ENCODE measurements at regions not wholly inside any gene's neighbourhood (a gene's known extent, or its start where the extent isn't known, plus 50 kb on each side); places are given as distances from the start of the nearest gene placed in this dataset.

GRCh38 chr1:181170194-181170593, 81.7 kb downstream of the IER5 start:
- H3K36me3 ChIP-seq (ENCODE audit: control insufficient read depth in 3 of 3, insufficient read depth in 3 of 3, low read length in 3 of 3): no peaks in the 10 kb centered on the region
- H3K4me3 ChIP-seq (ENCODE audit: low read length in 3 of 3): no peak overlapping the region
- H3K4me1 ChIP-seq (ENCODE audit: control insufficient read depth in 3 of 3, insufficient read depth in 3 of 3, low read length in 3 of 3): peaks cover 3 to 4% (median 4%) of the 10 kb centered on the region in 3 donors
- H3K9me3 ChIP-seq (ENCODE audit: control insufficient read depth in 3 of 3, low read length in 3 of 3): no peaks in the 10 kb centered on the region
- H3K27me3 ChIP-seq (ENCODE audit: control insufficient read depth in 3 of 3, insufficient read depth in 3 of 3, low read length in 3 of 3): no peaks in the 10 kb centered on the region
- H3K27ac ChIP-seq (ENCODE audit: low read depth, low read length): no peak overlapping the region
- no peak overlapping the region for H3K9ac ChIP-seq (ENCODE audit: low read depth in 1 of 3, low read length in 3 of 3)

DNA sequence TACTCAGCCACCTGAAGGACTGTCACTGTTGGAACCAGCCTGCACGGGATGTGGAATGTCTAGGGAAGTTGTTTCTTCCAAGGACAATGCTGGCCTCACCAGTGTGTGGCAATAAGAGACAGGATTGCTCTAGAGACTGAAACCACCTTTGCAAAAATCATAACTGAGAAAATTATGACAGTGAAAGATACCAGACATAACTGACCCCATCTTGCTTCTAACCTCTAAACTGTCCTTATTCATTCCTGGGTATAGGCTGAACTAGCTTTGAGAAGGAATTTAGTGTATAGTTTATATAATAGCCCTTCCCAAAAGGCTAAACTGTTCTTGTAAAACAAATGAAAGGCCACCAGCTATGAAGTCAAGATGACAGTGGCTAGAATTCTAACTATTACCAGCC, 83.6 kb downstream of the IER5 start:
- Histone ChIP-seq H3K27me3 (ENCODE audit: control insufficient read depth in 3 of 3, insufficient read depth in 3 of 3, low read length in 3 of 3) (no peaks in the 10 kb centered on the region), H3K4me3 (ENCODE audit: low read length in 3 of 3) (no peak overlapping the region), H3K27ac (ENCODE audit: low read depth, low read length) (no peak overlapping the region), H3K36me3 (ENCODE audit: control insufficient read depth in 3 of 3, insufficient read depth in 3 of 3, low read length in 3 of 3) (no peaks in the 10 kb centered on the region), H3K9me3 (ENCODE audit: control insufficient read depth in 3 of 3, low read length in 3 of 3) (no peaks in the 10 kb centered on the region), H3K4me1 (ENCODE audit: control insufficient read depth in 3 of 3, insufficient read depth in 3 of 3, low read length in 3 of 3) (no peaks in the 10 kb centered on the region), H3K9ac (ENCODE audit: low read depth in 1 of 3, low read length in 3 of 3) (no peak overlapping the region)

- peaks cover 0 to 4% (median 0%) of the 10 kb centered on the region in 3 donors for H3K4me1 ChIP-seq (ENCODE audit: control insufficient read depth in 3 of 3, insufficient read depth in 3 of 3, low read length in 3 of 3)
Observed at GRCh38 chr1:181173761-181174447, 85.4 kb downstream of the IER5 start.

GRCh38 chr1:181174861-181175260, 86.4 kb downstream of the IER5 start:
- Histone ChIP-seq H3K27me3 (ENCODE audit: control insufficient read depth in 3 of 3, insufficient read depth in 3 of 3, low read length in 3 of 3) (no peaks in the 10 kb centered on the region), H3K4me3 (ENCODE audit: low read length in 3 of 3) (no peak overlapping the region), H3K4me1 (ENCODE audit: control insufficient read depth in 3 of 3, insufficient read depth in 3 of 3, low read length in 3 of 3) (peaks cover 4 to 10% (median 6%) of the 10 kb centered on the region in 3 donors), H3K36me3 (ENCODE audit: control insufficient read depth in 3 of 3, insufficient read depth in 3 of 3, low read length in 3 of 3) (no peaks in the 10 kb centered on the region), H3K9ac (ENCODE audit: low read depth in 1 of 3, low read length in 3 of 3) (no peak overlapping the region), H3K9me3 (ENCODE audit: control insufficient read depth in 3 of 3, low read length in 3 of 3) (no peaks in the 10 kb centered on the region), H3K27ac (ENCODE audit: low read depth, low read length) (no peak overlapping the region)

More at GRCh38 chr1:181173761-181174447, 85.4 kb downstream of the IER5 start:
- Histone ChIP-seq H3K27ac (ENCODE audit: low read depth, low read length) (no peak overlapping the region), H3K36me3 (ENCODE audit: control insufficient read depth in 3 of 3, insufficient read depth in 3 of 3, low read length in 3 of 3) (no peaks in the 10 kb centered on the region), H3K9me3 (ENCODE audit: control insufficient read depth in 3 of 3, low read length in 3 of 3) (no peaks in the 10 kb centered on the region), H3K9ac (ENCODE audit: low read depth in 1 of 3, low read length in 3 of 3) (no peak overlapping the region), H3K4me3 (ENCODE audit: low read length in 3 of 3) (no peak overlapping the region), H3K27me3 (ENCODE audit: control insufficient read depth in 3 of 3, insufficient read depth in 3 of 3, low read length in 3 of 3) (no peaks in the 10 kb centered on the region)

GRCh38 chr1:181175356-181175910, 86.9 kb downstream of the IER5 start:
- Histone ChIP-seq H3K27ac (ENCODE audit: low read depth, low read length) (no peak overlapping the region), H3K27me3 (ENCODE audit: control insufficient read depth in 3 of 3, insufficient read depth in 3 of 3, low read length in 3 of 3) (no peaks in the 10 kb centered on the region), H3K4me1 (ENCODE audit: control insufficient read depth in 3 of 3, insufficient read depth in 3 of 3, low read length in 3 of 3) (peaks cover 9 to 16% (median 11%) of the 10 kb centered on the region in 3 donors), H3K9me3 (ENCODE audit: control insufficient read depth in 3 of 3, low read length in 3 of 3) (no peaks in the 10 kb centered on the region), H3K9ac (ENCODE audit: low read depth in 1 of 3, low read length in 3 of 3) (no peak overlapping the region), H3K36me3 (ENCODE audit: control insufficient read depth in 3 of 3, insufficient read depth in 3 of 3, low read length in 3 of 3) (no peaks in the 10 kb centered on the region), H3K4me3 (ENCODE audit: low read length in 3 of 3) (no peak overlapping the region)

DNA sequence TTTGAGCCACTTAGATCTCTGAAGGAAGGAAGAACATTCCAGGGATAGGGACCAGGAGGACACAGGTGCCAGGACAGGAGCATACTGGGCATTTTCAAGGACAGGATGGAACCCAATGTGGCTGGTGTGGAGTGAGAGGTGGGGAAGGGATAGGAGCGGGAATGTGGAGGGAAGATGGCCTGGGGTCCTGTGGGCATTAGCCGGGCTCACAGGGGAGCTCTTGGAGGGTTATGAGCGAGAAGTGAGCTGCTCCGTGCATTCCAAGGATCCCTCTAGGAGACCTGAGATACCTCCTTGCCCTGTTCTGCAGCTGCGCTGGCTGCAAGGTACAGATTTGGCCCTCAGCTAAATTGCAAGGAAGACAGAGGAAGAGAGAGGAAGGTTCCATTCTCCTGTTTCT, 87.5 kb downstream of the IER5 start:
- no peaks in the 10 kb centered on the region for H3K9me3 ChIP-seq (ENCODE audit: control insufficient read depth in 3 of 3, low read length in 3 of 3)
- H3K9ac ChIP-seq (ENCODE audit: low read depth in 1 of 3, low read length in 3 of 3): no peak overlapping the region
- H3K4me1 ChIP-seq (ENCODE audit: control insufficient read depth in 3 of 3, insufficient read depth in 3 of 3, low read length in 3 of 3): peaks cover 14 to 21% (median 17%) of the 10 kb centered on the region in 3 donors

GRCh38 chr1:181178241-181178879, 89.9 kb downstream of the IER5 start:
- H3K4me1 ChIP-seq (ENCODE audit: control insufficient read depth in 3 of 3, insufficient read depth in 3 of 3, low read length in 3 of 3): peaks cover 14 to 41% (median 33%) of the 10 kb centered on the region in 3 donors
- H3K9ac ChIP-seq (ENCODE audit: low read depth in 1 of 3, low read length in 3 of 3): no peak overlapping the region
- no peak overlapping the region for H3K27ac ChIP-seq (ENCODE audit: low read depth, low read length)
- no peaks in the 10 kb centered on the region for H3K36me3 ChIP-seq (ENCODE audit: control insufficient read depth in 3 of 3, insufficient read depth in 3 of 3, low read length in 3 of 3)
- no peaks in the 10 kb centered on the region for H3K9me3 ChIP-seq (ENCODE audit: control insufficient read depth in 3 of 3, low read length in 3 of 3)
- H3K4me3 ChIP-seq (ENCODE audit: low read length in 3 of 3): no peak overlapping the region
- peaks cover 0 to 3% (median 0%) of the 10 kb centered on the region in 3 donors for H3K27me3 ChIP-seq (ENCODE audit: control insufficient read depth in 3 of 3, insufficient read depth in 3 of 3, low read length in 3 of 3)

More for the DNA sequence above, 87.5 kb downstream of the IER5 start:
- H3K36me3 ChIP-seq (ENCODE audit: control insufficient read depth in 3 of 3, insufficient read depth in 3 of 3, low read length in 3 of 3): no peaks in the 10 kb centered on the region
- H3K27me3 ChIP-seq (ENCODE audit: control insufficient read depth in 3 of 3, insufficient read depth in 3 of 3, low read length in 3 of 3): no peaks in the 10 kb centered on the region
- H3K4me3 ChIP-seq (ENCODE audit: low read length in 3 of 3): no peak overlapping the region
- H3K27ac ChIP-seq (ENCODE audit: low read depth, low read length): no peak overlapping the region

DNA sequence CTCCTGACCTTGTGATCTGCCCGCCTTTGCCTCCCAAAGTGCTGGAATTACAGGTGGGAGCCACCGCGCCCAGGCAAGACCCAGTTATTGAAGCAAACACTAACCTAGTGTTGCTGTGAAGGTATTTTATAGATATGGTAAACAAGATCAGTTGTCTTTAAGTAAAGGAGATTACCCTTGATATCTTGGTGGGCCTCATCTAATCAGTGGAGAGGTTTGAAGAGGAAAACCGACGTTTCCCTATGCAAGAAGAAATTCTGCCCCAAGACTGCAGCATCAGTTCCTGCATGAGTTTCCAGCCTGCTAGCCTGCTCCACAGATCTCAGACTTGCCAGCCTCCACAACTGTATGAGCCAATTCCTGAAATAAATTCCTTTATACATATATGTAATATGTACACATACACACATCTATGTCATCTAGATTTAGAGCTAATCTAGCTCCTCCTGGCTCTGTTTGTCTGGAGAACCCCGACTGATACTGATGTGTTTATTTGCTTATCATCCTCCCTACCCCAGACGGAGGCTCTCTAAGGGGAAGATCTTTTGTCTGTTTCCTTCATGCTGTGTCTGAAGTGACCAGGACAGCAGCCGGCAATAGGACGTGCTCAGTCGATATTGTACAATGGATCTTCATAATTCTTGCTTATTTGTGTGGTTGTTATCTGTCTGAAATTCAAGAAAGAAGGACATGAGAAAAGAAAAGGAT, 90.9 kb downstream of the IER5 start:
- Histone ChIP-seq H3K4me3 (ENCODE audit: low read length in 3 of 3) (peak overlapping the region in 2 of 3 donors; percentile 49 to 51), H3K27me3 (ENCODE audit: control insufficient read depth in 3 of 3, insufficient read depth in 3 of 3, low read length in 3 of 3) (peaks cover 0 to 3% (median 0%) of the 10 kb centered on the region in 3 donors), H3K9ac (ENCODE audit: low read depth in 1 of 3, low read length in 3 of 3) (peak overlapping the region; percentile 35 to 79 (median 58)), H3K36me3 (ENCODE audit: control insufficient read depth in 3 of 3, insufficient read depth in 3 of 3, low read length in 3 of 3) (no peaks in the 10 kb centered on the region), H3K4me1 (ENCODE audit: control insufficient read depth in 3 of 3, insufficient read depth in 3 of 3, low read length in 3 of 3) (peaks cover 14 to 42% (median 33%) of the 10 kb centered on the region in 3 donors), H3K9me3 (ENCODE audit: control insufficient read depth in 3 of 3, low read length in 3 of 3) (no peaks in the 10 kb centered on the region), H3K27ac (ENCODE audit: low read depth, low read length) (peak overlapping the region; percentile 83)

GRCh38 chr1:181179987-181180365, 91.5 kb downstream of the IER5 start:
- peak overlapping the region; percentile 83 for H3K27ac ChIP-seq (ENCODE audit: low read depth, low read length)
- H3K9ac ChIP-seq (ENCODE audit: low read depth in 1 of 3, low read length in 3 of 3): peak overlapping the region; percentile 40 to 79 (median 58)
- peaks cover 0 to 3% (median 0%) of the 10 kb centered on the region in 3 donors for H3K27me3 ChIP-seq (ENCODE audit: control insufficient read depth in 3 of 3, insufficient read depth in 3 of 3, low read length in 3 of 3)
- H3K9me3 ChIP-seq (ENCODE audit: control insufficient read depth in 3 of 3, low read length in 3 of 3): no peaks in the 10 kb centered on the region
- H3K4me1 ChIP-seq (ENCODE audit: control insufficient read depth in 3 of 3, insufficient read depth in 3 of 3, low read length in 3 of 3): peaks cover 14 to 42% (median 33%) of the 10 kb centered on the region in 3 donors
- H3K36me3 ChIP-seq (ENCODE audit: control insufficient read depth in 3 of 3, insufficient read depth in 3 of 3, low read length in 3 of 3): no peaks in the 10 kb centered on the region
- H3K4me3 ChIP-seq (ENCODE audit: low read length in 3 of 3): peak overlapping the region; percentile 24 to 54 (median 51)

Measured in skeletal muscle tissue (tissue), 3 donors.